ENCODE measurements at regions not wholly inside any gene's neighbourhood (a gene's known extent, or its start where the extent isn't known, plus 50 kb on each side); places are given as distances from the start of the nearest gene placed in this dataset.

DNA sequence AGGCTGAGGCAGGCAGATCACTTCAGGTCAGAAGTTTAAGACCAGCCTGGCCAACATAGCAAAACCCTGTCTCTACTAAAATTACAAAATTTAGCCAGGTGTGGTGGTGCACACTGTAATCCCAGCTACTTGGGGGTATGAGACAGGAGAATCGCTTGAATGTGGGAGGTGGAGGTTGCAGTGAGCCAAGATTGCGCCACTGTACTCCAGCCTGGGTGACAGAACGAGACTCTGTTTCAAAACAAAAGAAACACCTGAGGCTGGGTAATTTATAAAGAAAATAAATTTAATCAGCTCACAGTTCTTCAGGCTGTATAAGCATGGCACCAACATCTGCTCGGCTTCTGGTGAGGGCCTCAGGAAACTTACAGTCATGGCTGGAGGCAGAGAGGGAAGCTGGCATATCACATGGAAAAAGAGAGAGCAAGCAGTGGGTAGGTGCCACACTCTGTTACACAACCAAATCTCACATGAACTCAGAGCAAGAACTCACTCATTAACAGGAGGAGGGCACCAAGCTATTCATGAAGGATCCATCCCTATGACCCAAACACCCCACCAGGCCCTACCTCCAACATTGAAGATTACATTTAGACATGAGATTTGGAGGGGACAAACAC lies 244.1 kb upstream of the RBBP8 start:
- in situ Hi-C loops (cut with MboI; ENCODE audit: low sequenced_read_pairs), result no loop called here
- no peaks in the 10 kb centered on the region for H3K27me3 ChIP-seq (ENCODE audit: low read depth)
- 0 out of 2 replicates have a peak, but pooled peaks cover 2% of the 10 kb centered on the region for H3K9me3 ChIP-seq
- no peaks in the 10 kb centered on the region for H3K36me3 ChIP-seq (replicated peaks)
- no peak for DNase-seq (ENCODE audit: low spot score in 2 of 2)
- H3K4me3 ChIP-seq, result no peak overlapping the region
- no peaks in the 10 kb centered on the region for H3K4me1 ChIP-seq

DNA sequence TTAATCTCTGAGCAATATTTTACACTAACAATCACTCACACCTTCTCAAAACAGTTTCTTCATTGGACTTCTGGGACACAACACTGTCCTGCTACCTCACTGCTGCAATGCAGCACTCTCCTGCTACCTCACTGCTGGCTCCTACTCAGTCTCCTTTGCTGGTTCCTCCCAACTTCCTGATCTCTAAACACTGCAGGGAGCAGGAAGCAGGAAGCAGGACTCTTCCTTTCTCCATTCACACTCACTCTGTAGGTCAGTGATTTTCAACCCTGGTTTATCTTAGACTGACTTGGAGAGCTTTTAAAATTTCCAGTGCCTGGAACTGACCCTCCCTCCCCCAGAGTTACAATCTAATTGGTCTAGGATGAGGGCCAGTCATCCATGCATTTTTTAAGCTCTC lies 243.4 kb upstream of the RBBP8 start:
- in situ Hi-C loops (cut with MboI; ENCODE audit: low sequenced_read_pairs), result no loop called here
- no peak for DNase-seq (ENCODE audit: low spot score in 2 of 2)
- Histone ChIP-seq H3K9me3 (0 out of 2 replicates have a peak, but pooled peaks cover 2% of the 10 kb centered on the region), H3K36me3 (replicated peaks) (no peaks in the 10 kb centered on the region), H3K4me3 (no peak overlapping the region), H3K27me3 (ENCODE audit: low read depth) (no peaks in the 10 kb centered on the region), H3K4me1 (peaks cover under 1% of the 10 kb centered on the region; the same call in 1 of the 2 replicates)

DNA sequence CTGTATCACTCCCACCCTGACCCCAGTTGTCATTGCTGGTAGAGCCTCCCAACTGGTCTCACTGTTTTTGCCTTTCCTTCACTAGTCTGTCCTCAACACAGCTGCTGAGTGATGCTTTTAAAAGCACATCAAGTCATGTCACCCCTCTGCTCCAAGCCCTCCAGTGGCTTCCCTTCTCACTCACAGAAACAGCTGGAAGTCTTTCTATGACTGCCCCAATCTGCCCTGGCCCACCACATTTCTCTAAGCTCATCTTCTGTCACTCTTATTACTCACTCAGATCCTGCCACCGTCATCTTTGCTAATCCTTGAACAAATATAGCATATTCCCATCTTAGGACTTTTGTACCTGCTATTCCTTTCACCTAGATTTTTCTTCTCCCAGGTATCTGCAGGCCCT lies 242.6 kb upstream of the RBBP8 start:
- Histone ChIP-seq H3K36me3 (replicated peaks) (no peaks in the 10 kb centered on the region), H3K9me3 (0 out of 2 replicates have a peak, but pooled peaks cover 2% of the 10 kb centered on the region), H3K4me3 (no peak overlapping the region), H3K4me1 (peaks cover 2% of the 10 kb centered on the region; the same call in 1 of the 2 replicates), H3K27me3 (ENCODE audit: low read depth) (no peaks in the 10 kb centered on the region)
- no peak for DNase-seq (ENCODE audit: low spot score in 2 of 2)
- in situ Hi-C loops (cut with MboI; ENCODE audit: low sequenced_read_pairs), result no loop called here

DNA sequence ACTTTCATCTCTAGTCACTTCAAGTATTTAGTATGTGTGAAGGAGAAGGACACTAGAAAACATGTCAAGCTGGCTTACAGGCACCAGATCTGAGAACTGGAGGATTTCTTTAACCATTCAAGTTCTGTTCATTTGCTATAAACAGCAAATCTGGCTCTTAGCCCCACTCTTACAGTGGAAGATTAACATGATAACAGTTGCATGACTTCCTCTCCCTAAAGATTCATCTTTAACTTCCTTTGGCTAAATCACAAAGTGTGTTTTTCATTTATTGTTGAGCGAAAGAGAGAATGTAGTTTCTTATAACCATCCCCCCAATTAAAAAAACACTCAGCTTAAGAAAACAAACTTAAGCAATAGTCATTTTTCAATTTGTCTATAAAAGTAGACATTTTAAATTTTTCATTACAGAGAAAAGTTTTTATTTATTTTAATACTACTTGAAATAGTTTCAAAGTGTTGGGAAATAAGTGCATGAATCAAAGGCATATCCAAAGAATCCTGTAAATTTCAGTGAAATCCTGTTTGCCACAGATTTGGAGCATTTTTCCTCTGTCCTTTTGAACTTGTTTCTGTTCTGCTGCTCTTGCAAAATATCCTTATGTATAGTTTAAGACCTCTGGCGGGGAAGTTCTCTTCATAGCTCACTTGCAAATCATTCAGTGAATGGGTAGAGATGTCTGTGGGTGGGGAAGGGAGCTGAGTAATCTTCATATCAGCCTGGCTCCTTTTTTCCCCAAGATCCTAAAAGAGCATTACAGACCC lies 241.0 kb upstream of the RBBP8 start:
- no peak for DNase-seq (ENCODE audit: low spot score in 2 of 2)
- in situ Hi-C loops (cut with MboI; ENCODE audit: low sequenced_read_pairs), result no loop called here
- Histone ChIP-seq H3K36me3 (replicated peaks) (no peaks in the 10 kb centered on the region), H3K9me3 (0 out of 2 replicates have a peak, but pooled peaks cover 2% of the 10 kb centered on the region), H3K27me3 (ENCODE audit: low read depth) (no peaks in the 10 kb centered on the region), H3K4me1 (peaks cover 2% of the 10 kb centered on the region; the same call in 1 of the 2 replicates), H3K4me3 (no peak overlapping the region)

DNA sequence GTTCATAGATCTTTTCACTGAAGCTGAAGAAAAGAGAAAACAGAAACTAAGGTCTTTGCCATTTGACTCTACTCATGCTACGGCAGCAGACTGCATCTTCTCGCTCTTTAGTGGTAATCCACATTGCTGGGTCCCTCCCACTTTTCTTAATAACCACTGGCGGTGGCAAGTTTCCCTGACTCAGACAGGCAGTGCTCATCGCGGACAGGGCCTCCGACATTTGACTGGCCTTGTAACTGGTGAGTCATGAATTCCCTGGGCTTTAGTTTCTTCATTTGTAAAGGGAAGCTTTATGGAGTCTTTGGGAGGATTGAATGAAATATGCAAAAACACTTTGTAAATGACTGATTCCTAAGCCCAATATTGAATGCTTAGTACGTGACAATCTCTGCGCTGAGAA lies 238.2 kb upstream of the RBBP8 start:
- Histone ChIP-seq H3K9me3 (no peaks in the 10 kb centered on the region), H3K4me1 (peaks cover 2% of the 10 kb centered on the region; the same call in 1 of the 2 replicates), H3K4me3 (no peak overlapping the region), H3K27me3 (ENCODE audit: low read depth) (no peaks in the 10 kb centered on the region), H3K36me3 (replicated peaks) (no peaks in the 10 kb centered on the region)
- in situ Hi-C loops (cut with MboI; ENCODE audit: low sequenced_read_pairs), result no loop called here
- peak; percentile 51 to 65 for DNase-seq (ENCODE audit: low spot score in 2 of 2)

DNA sequence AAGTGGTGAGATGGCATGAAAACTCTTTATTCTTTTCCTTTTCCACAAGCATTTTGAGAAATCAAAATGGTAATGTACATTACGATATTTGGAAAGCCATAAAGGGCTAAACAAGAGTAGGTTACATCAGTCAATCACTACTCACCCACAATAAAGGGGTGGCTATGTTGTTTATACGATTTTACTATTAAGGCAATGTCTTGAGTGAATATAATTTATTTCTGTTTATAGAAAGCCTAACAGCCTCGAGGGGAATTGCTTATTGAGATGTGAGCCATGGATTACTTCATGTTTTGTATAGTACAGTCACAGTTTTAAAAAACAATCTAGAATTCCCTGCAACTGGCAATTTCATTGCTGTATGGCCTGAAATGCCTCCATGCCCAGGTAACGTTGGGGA lies 237.5 kb upstream of the RBBP8 start:
- in situ Hi-C loops (cut with MboI; ENCODE audit: low sequenced_read_pairs), result no loop called here
- H3K36me3 ChIP-seq (replicated peaks), result no peaks in the 10 kb centered on the region
- no peaks in the 10 kb centered on the region for H3K9me3 ChIP-seq

DNA sequence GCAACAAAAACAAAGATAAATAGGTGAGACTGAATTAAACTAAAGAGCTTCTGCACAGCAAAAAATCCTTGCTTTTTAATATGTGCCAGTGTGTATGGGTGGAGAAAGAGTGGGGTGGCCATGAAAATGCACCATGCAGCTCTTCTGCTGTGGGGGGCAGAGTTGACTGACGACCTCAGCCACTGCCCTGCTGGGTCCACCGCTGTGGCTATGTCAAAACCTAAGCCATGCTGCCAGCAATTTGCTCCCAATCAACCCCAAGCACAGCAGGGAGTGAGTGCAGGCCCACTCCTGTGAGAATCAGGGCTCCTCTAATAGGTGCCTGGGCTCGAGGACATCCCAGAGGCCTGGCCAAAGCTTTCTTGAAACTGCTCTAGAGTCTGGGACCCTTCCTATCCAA lies 235.6 kb upstream of the RBBP8 start:
- H3K27me3 ChIP-seq (ENCODE audit: low read depth), result peaks cover 4% of the 10 kb centered on the region
- no peaks in the 10 kb centered on the region for H3K36me3 ChIP-seq (replicated peaks)
- no peaks in the 10 kb centered on the region for H3K9me3 ChIP-seq
- no peak for DNase-seq (ENCODE audit: low spot score in 2 of 2)
- no peak overlapping the region for H3K4me3 ChIP-seq
- H3K4me1 ChIP-seq, result peaks cover 2% of the 10 kb centered on the region; the same call in 1 of the 2 replicates
- in situ Hi-C loops (cut with MboI; ENCODE audit: low sequenced_read_pairs), result no loop called here

More for the DNA sequence above, 237.5 kb upstream of the RBBP8 start:
- H3K4me1 ChIP-seq, result peaks cover 2% of the 10 kb centered on the region; the same call in 1 of the 2 replicates
- DNase-seq (ENCODE audit: low spot score in 2 of 2), result no peak
- H3K4me3 ChIP-seq, result no peak overlapping the region
- H3K27me3 ChIP-seq (ENCODE audit: low read depth), result peaks cover 4% of the 10 kb centered on the region; the same call in 1 of the 2 replicates

DNA sequence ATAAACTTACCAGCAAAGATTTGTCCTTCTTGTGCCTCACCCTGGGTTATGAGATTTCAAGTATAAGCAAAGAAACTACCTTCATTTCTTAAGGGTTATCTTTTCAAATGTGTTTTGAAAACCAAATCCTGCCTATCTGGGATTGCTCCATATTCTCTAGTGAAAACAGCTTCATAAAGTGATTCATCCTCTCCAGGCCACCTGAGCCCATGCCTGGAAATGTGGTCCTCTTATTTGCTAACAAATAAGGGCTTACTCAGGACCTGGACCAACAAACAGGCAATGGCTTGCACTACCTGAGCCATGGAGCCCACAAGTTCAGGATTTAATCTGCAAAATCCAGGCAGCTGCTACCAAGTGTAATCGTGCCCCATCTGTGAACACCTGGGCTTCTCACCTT lies 234.4 kb upstream of the RBBP8 start:
- in situ Hi-C loops (cut with MboI; ENCODE audit: low sequenced_read_pairs), result no loop called here
- Histone ChIP-seq H3K4me3 (no peak overlapping the region), H3K27me3 (ENCODE audit: low read depth) (peaks cover 4% of the 10 kb centered on the region), H3K4me1 (peaks cover 2% of the 10 kb centered on the region; the same call in 1 of the 2 replicates), H3K9me3 (no peaks in the 10 kb centered on the region), H3K36me3 (replicated peaks) (no peaks in the 10 kb centered on the region)
- DNase-seq (ENCODE audit: low spot score in 2 of 2), result no peak

DNA sequence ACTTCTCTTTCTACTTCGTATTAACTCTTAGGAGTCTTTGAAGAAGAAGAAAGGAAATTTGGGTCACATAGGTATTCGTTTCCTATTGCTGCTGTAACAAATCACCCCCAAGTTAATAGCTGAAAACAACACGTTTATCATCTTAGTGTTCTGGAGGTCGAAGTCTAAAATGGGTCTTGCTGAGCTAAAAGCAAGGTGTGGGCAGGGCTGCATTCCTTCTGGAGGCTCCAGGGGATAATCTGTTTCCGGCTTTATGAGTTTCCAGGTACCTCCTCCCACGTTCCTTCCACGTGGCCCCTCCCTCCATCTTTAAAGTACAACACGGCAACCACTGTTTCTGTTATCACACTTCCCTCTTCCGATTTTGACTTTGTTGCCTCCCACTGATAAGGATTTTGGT lies 233.5 kb upstream of the RBBP8 start:
- H3K4me1 ChIP-seq, result peaks cover 2% of the 10 kb centered on the region; the same call in 1 of the 2 replicates
- H3K36me3 ChIP-seq (replicated peaks), result no peaks in the 10 kb centered on the region
- no peaks in the 10 kb centered on the region for H3K9me3 ChIP-seq
- in situ Hi-C loops (cut with MboI; ENCODE audit: low sequenced_read_pairs), result no loop called here
- H3K4me3 ChIP-seq, result no peak overlapping the region
- DNase-seq (ENCODE audit: low spot score in 2 of 2), result no peak
- H3K27me3 ChIP-seq (ENCODE audit: low read depth), result peaks cover 4% of the 10 kb centered on the region

DNA sequence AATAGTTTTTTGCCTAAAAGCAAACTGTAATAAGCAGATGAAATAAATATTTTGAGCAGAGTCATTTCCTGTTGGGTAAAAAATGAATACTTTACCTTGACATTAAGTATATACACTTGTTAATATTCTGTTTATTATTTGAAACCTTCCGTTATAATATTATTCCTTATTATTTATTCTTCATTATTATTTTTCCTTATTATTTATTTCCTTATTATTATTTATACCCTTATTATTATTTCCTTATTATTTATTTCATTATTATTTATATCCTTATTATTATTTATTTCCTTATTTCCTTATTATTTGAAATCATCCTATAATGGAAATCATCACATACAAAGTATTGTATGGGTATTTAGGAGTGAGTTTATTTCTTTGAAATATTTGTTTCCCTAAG lies 232.2 kb upstream of the RBBP8 start:
- in situ Hi-C loops (cut with MboI; ENCODE audit: low sequenced_read_pairs), result no loop called here
- no peak for DNase-seq (ENCODE audit: low spot score in 2 of 2)
- Histone ChIP-seq H3K4me3 (no peak overlapping the region), H3K9me3 (no peaks in the 10 kb centered on the region), H3K4me1 (no peaks in the 10 kb centered on the region), H3K27me3 (ENCODE audit: low read depth) (peaks cover 4% of the 10 kb centered on the region), H3K36me3 (replicated peaks) (no peaks in the 10 kb centered on the region)

DNA sequence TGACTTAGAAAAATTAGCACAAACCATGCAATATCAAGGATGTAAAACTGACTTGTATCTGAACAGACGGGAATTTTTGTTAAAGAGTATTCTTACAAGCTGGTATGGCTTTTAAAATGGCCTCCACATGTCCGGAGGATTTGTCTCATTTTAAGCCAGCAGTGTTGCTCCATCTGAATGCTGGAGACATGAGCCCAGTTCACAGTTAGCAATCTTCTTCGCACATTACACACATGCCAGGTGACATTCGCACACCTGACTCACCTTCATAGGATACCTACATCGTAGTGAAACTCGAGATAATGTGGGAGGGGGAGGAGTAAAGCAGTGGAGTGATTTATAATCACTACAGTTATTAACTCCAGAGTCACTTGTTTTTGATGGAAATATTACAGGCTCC lies 231.8 kb upstream of the RBBP8 start:
- Histone ChIP-seq H3K4me1 (no peaks in the 10 kb centered on the region), H3K9me3 (no peaks in the 10 kb centered on the region), H3K27me3 (ENCODE audit: low read depth) (peaks cover 4% of the 10 kb centered on the region), H3K36me3 (replicated peaks) (no peaks in the 10 kb centered on the region), H3K4me3 (no peak overlapping the region)
- no peak for DNase-seq (ENCODE audit: low spot score in 2 of 2)
- in situ Hi-C loops (cut with MboI; ENCODE audit: low sequenced_read_pairs), result no loop called here

DNA sequence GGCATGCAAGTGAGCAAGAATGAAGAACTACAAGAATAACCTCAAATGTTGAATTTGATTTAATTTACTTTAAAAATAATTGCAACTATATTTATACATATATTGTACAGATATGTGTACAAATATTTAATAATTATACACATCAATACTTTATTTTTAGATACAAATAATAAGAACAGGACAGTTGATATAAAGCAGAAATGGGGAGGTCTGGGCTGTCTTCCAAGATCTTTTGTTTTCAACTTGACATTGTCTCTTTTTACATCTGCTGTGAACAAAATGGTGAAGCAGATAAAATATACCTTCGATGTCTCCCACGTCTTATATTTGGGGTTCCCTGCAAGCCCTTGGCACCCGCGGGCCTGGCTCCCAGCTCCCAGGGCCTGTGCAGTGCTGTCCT lies 231.3 kb upstream of the RBBP8 start:
- no peak for DNase-seq (ENCODE audit: low spot score in 2 of 2)
- in situ Hi-C loops (cut with MboI; ENCODE audit: low sequenced_read_pairs), result no loop called here
- no peaks in the 10 kb centered on the region for H3K9me3 ChIP-seq
- no peak overlapping the region for H3K4me3 ChIP-seq
- H3K27me3 ChIP-seq (ENCODE audit: low read depth), result peaks cover 4% of the 10 kb centered on the region
- H3K4me1 ChIP-seq, result no peaks in the 10 kb centered on the region
- H3K36me3 ChIP-seq (replicated peaks), result no peaks in the 10 kb centered on the region

DNA sequence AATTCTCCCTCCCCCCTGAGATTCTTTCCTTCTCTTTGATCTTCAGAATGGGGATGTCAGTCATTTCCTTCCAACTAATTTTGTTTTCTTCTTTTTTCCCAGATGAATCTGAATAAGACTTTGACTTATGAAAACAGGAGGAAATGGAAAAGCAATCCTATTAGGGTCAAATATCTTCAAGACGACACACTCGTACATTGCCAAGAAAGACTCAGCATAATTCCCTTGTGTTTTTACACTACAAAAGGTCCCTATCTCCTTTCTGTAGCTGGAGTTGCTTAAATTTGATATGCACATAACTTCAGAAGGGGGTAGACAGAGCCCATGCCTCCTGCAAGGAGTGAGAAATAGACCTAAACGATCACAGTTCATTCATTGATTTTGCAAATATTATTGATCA lies 230.3 kb upstream of the RBBP8 start:
- no peaks in the 10 kb centered on the region for H3K4me1 ChIP-seq
- in situ Hi-C loops (cut with MboI; ENCODE audit: low sequenced_read_pairs), result no loop called here
- no peaks in the 10 kb centered on the region for H3K9me3 ChIP-seq
- H3K4me3 ChIP-seq, result no peak overlapping the region
- no peaks in the 10 kb centered on the region for H3K36me3 ChIP-seq (replicated peaks)
- peaks cover 4% of the 10 kb centered on the region for H3K27me3 ChIP-seq (ENCODE audit: low read depth)
- DNase-seq (ENCODE audit: low spot score in 2 of 2), result no peak

DNA sequence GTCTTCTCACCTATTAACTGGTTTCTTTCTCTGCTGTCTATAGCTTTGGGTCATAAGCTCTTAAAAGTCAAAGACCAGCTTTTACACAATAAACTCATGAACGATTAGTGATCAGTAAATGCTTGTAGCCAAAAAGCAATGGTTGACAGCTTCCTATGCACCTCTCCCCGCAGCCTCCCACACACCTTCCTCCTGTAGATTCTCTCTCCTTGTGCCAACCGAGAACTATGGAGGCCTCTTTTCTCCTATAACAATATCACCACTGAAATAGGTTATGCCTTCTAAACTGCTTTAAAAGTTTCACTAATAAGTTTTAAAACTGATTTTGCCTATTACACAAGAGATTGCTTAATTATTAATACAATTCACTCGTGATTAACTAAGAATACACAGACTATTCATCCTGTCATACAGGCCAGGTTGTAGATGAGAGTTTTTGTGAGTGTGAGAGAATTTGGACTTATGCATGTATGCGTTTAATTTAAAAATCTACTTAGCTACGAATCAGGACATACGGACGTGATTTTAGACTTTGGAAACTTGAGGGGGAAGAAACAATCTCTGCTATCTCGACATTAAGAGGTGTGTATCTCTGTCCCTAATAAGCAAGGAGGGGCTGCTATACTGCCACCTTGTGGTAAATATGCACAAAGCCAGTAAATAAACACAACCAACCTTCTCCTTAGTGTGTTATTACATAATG lies 229.1 kb upstream of the RBBP8 start:
- peak; percentile 31 to 58 for DNase-seq (ENCODE audit: low spot score in 2 of 2)

More for the DNA sequence above, 229.1 kb upstream of the RBBP8 start:
- in situ Hi-C loops (cut with MboI; ENCODE audit: low sequenced_read_pairs), result no loop called here
- peaks cover 4% of the 10 kb centered on the region for H3K27me3 ChIP-seq (ENCODE audit: low read depth)
- no peaks in the 10 kb centered on the region for H3K4me1 ChIP-seq
- no peaks in the 10 kb centered on the region for H3K36me3 ChIP-seq (replicated peaks)
- H3K4me3 ChIP-seq, result no peak overlapping the region
- no peaks in the 10 kb centered on the region for H3K9me3 ChIP-seq
